GM23338 (cell line): ENCODE measurements at regions not wholly inside any gene's neighbourhood (a gene's known extent, or its start where the extent isn't known, plus 50 kb on each side); places are given as distances from the start of the nearest gene placed in this dataset.

Experiments
- ETS1 ChIP-seq: IDR thresholded peaks from 2 replicates; pipeline ENCODE4 v1.6.1; 2016; ENCODE audit warnings: antibody characterized with exemption
- EZH2 ChIP-seq: fragments of 200-600 bp; sonication (generic); IDR thresholded peaks from one replicate; pipeline ENCODE4 v1.8.0; 2017; ENCODE audit warnings: antibody characterized with exemption, mild to moderate bottlenecking, low read depth; ENCODE audit not compliant: unreplicated experiment
- EZH2phosphoT487 ChIP-seq: fragments of 200-600 bp; sonication (generic); IDR thresholded peaks from one replicate; pipeline ENCODE4 v1.8.1; 2018; ENCODE audit warnings: antibody characterized with exemption; ENCODE audit not compliant: unreplicated experiment
- POLR2AphosphoS5 ChIP-seq: IDR thresholded peaks from 2 replicates; pipeline ENCODE4 v1.6.1; 2016; ENCODE audit warnings: antibody characterized with exemption, low read depth
- TF ChIP-seq, protein P1 (sequence below), 2 experiments: fragments of 200-600 bp in 1 of 2; sonication (generic) in 1 of 2; conservative IDR thresholded peaks; 2 replicates each; pipeline versions ENCODE4 v1.5.1 to v1.6.1; 2016 to 2017; ENCODE audit warnings: antibody characterized with exemption in 2 of 2, low read depth in 2 of 2, mild to moderate bottlenecking in 2 of 2, moderate library complexity in 1 of 2

DNA sequence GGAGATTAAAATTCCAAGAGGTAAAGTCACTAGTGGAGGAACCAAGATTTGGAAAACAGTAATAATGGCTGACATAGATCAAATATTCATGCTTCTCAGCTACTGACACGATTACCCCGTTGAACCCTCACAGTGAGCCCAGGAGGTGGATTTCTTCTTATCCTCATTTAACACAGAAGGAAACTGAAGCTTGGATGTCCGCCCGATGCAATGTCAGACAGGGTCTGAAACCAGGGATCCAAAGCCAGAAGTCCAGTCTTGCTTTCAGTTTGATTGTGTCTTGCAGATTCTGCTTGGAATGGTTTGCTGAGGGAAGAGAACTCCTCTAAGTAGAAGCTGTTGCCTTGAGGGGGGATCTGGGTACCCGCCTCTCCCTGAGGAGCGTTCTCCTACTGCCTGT lies 404.7 kb downstream of the KCNRG start:
- TF ChIP-seq, protein P1, sequence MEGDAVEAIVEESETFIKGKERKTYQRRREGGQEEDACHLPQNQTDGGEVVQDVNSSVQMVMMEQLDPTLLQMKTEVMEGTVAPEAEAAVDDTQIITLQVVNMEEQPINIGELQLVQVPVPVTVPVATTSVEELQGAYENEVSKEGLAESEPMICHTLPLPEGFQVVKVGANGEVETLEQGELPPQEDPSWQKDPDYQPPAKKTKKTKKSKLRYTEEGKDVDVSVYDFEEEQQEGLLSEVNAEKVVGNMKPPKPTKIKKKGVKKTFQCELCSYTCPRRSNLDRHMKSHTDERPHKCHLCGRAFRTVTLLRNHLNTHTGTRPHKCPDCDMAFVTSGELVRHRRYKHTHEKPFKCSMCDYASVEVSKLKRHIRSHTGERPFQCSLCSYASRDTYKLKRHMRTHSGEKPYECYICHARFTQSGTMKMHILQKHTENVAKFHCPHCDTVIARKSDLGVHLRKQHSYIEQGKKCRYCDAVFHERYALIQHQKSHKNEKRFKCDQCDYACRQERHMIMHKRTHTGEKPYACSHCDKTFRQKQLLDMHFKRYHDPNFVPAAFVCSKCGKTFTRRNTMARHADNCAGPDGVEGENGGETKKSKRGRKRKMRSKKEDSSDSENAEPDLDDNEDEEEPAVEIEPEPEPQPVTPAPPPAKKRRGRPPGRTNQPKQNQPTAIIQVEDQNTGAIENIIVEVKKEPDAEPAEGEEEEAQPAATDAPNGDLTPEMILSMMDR (conservative IDR thresholded peaks at IDR 0.05; ENCODE audit: low read depth in 2 of 2), result no peak
- no peak for TF ChIP-seq EZH2
- TF ChIP-seq POLR2AphosphoS5, result no peak
- no peak for TF ChIP-seq ETS1
- no peak for TF ChIP-seq EZH2phosphoT487
